ENCODE measurements at regions not wholly inside any gene's neighbourhood (a gene's known extent, or its start where the extent isn't known, plus 50 kb on each side); places are given as distances from the start of the nearest gene placed in this dataset.

DNA sequence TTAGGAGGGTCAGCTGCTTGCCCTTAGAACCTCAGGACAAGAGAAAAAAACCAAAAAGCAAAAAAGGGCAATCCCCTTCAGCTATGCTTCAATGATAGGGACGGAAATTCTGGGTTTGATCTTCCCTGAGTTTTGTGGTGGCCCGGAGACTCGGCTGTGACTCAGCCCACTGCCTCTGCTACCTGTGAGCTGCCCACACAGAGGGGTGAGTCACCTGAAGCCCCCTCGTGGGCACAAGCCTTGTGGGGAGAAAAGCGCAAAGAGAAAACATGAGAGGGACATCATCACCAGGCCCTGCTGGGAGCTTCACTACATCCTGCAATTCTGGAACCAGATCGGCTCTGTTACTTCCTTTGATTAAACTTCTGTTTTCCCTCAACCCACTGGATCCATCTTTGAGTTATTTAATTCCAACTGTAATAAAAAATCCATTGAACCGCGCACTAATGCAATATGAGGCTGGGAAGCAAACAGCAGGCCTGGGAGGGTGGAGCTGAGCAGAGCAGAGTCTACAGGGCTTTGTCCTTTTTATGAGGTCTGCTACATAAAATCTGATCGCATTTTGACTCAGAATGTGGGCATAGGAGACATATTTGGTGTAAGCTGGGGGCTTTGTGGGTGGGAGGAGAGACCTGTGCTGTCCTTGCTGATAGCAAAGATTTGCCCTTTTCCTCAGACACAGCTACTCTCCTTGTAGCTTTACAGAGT lies 58.7 kb upstream of the STUM start:
- no peak for DNase-seq (ENCODE audit: low read depth in 2 of 2)

DNA sequence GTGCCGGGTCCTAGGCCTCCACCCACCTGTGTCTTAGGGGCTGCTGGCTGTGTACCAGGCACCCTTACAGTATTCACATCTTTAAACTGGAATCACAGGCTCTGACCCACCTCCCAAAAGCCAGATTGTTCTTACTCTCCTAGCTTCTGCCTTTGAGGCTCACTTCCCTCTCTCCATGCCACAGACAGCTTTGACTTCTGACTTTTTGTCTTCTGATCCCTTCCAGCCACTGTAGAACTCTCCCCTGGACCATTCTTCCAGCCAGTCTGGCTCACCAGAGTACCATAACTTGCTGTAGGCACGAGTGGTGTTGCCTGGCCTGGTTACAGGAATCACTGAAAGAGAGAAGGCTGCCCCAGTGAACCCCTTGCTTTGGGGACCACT lies 58.1 kb upstream of the STUM start:
- DNase-seq (ENCODE audit: low read depth in 2 of 2) = no peak

- DNase-seq (ENCODE audit: low read depth in 2 of 2) = no peak
Observed at GRCh38 chr1:226491093-226491850, 57.3 kb upstream of the STUM start.

DNA sequence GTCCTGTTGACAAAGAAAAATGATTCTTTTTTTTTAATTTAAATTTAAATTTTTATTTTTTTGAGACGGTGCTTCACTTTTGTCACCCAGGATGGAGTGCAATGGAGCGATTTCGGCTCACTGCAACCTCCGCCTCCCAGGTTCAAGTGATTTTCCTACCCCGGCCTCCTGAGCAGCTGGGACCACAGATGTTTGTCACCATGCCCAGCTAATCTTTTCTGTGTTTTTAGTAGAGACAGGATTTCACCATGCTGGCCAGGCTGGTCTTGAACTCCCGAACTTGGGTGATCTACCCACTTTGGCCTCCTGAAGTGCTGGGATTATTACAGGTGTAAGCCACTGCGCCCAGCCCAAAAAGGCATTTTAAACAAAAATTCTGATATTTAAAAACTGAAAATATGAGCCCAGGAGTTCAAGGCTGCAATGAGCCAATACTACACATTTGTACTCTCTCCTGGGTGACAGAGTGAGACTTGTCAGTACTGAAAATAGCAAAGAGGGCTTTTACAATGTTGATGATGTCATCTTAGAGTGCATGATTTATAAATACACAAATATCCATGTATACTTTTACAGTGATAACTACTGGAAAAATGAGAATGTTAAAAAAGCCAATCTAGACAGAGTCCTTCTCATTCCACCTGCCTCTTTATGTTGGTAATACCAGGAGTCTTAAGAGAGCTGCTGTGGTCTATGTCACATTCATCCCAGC lies 56.0 kb upstream of the STUM start:
- no peak for DNase-seq (ENCODE audit: low read depth in 2 of 2)

- DNase-seq (ENCODE audit: low read depth in 2 of 2) = no peak
Observed at GRCh38 chr1:226494092-226494609, 54.4 kb upstream of the STUM start.

GRCh38 chr1:226495716-226496115 lies 52.8 kb upstream of the STUM start:
- no peak for DNase-seq (ENCODE audit: low read depth in 2 of 2)

DNA sequence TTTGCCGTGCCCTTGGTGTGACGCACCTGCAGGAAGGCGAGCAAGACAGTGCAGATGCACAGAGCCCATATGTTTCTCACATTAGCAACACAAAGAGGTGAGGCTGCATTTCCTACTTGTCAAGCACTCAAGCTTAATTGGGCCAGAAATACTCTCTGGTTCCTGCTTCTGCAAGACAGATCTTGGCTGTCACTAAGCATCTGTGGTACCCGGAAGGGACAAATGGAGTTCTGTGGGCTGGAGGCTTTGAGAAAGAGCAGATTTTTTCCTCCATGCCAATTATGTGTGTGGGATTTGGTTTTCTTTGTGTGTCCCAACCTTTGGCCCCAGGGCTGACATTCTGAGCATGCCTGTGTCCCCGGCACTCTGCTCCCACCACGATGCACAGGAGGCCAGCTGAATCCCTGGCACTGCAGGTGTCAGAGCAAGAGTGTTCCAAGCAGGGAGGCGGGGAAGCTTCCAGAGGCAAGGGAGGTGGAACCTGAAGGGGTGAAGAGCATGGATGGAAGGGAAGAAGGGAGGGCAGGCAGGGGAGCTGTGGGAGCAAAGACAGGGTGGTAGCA lies 52.0 kb upstream of the STUM start:
- no peak for DNase-seq (ENCODE audit: low read depth in 2 of 2)

DNA sequence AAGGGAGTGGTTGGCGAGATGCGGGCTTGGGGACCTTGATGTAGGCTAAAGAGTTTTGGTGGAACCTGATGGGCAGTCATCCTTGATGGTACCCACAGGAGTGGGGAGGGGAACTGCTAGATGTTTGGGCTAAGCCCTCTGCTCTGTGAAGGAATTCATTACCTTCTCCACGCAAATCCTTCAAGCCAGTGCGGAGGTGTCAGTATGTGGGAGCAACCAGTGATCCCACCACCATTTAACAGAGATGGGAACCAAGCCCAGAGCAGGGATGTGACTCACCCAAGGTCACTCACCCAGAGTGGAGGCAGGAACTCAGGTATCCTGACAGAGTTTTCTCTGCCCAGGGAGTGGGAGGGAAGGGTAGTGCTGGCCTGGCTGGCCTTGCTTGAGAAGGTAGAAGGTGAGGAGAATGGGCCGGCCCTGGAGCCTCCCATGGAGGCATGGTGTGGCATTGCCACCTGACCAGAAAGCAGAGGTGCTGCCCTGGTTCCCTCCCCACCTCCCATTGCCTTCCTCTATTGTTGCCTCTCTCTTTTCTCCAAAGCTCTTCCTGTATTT lies 51.2 kb upstream of the STUM start:
- no peak for DNase-seq (ENCODE audit: low read depth in 2 of 2)

DNA sequence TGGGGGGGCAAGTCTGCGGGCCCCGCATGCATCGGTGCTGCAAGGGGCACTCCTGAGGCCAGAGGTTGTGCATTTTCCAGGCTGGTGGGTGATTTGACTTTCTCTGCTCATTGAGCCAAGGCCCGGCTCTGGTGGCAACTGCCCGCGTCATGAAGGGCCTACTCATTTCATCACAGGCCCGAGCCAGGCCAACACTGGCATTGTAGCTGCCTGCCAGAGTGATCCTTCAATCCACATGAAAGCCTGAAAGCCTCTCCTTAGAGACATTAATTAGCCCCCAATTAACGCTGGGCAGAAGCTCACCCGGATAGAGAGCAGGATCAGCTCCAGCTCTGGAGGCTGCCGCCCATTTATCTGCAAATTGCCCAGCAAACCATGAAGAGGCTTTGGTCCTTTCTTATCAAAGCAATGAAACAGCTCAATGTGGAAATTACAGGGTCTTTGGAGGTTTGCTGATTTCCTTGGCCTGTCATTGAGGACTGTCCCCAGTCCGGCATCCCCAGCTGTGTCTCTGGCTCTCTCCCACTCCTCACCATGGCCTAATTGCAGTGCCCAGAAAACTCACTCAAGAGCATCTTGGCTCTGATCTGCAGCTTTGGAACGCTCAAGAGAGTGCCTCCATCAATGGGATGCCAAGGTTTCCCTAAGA lies 50.4 kb upstream of the STUM start:
- no peak for DNase-seq (ENCODE audit: low read depth in 2 of 2)

DNA sequence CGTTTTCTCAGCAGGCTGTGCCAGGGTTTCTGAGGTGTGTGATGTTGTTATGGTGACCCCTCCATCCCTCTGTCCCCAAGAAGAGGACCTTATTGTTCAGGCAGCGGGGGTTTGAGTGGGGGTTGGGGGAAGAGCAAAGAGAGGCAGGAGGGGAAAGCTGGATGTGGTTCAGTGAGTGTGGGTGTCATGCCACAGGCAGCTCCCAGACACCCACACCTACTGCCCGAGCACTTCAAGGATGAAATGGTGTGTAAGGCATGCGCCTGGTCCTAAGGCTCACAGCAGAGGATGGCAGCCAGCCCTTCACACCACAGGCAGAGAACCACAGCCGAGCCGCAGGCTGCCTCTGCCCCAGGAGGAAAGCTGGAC lies 49.9 kb upstream of the STUM start:
- DNase-seq (ENCODE audit: low read depth in 2 of 2) = no peak
